ENCODE measurements at regions not wholly inside any gene's neighbourhood (a gene's known extent, or its start where the extent isn't known, plus 50 kb on each side); places are given as distances from the start of the nearest gene placed in this dataset.

GRCh38 chr3:26090589-26090988, 300.7 kb downstream of the OXSM start:
- TF ChIP-seq EZH2 (IDR thresholded peaks at IDR 0.05; ENCODE audit: low read length, missing control alignments) (no peak), CTCF (conservative IDR thresholded peaks at IDR 0.05 in 1 of 2, IDR thresholded peaks at IDR 0.05 in 1 of 2; ENCODE audit: low read depth in 1 of 2, low read length in 2 of 2) (no peak)
